Activated CD8-positive, alpha-beta T cell treated with anti-CD3 and anti-CD28 coated beads for 36 hours (primary cell): ENCODE measurements at regions not wholly inside any gene's neighbourhood (a gene's known extent, or its start where the extent isn't known, plus 50 kb on each side); places are given as distances from the start of the nearest gene placed in this dataset.

Source experiments
- ATAC-seq: fragments of 200-7000 bp; cut with Tn5 transposase; one replicate; pipeline ENCODE4 v1.10.0; 2021; ENCODE audit warnings: mild to moderate bottlenecking, moderate library complexity
- CTCF ChIA-PET: fragments of 350-600 bp; sonication (Branson Sonifier 250); formaldehyde crosslinking; loops from one replicate; lab custom pipeline; 2021; ENCODE audit warnings: antibody characterized with exemption; lab: Charles Lee
- POLR2A ChIA-PET: fragments of 350-600 bp; sonication (Branson Sonifier 250); formaldehyde crosslinking; loops from one replicate; lab custom pipeline; 2021; ENCODE audit warnings: antibody characterized with exemption; lab: Charles Lee
- DNase-seq: peaks from one replicate; pipeline ENCODE4 v3.0.0-alpha.2; 2020
- H3K27ac Mint-ChIP-seq: one replicate; pipeline ENCODE4 v1.8.0; 2021; ENCODE audit warnings: mild to moderate bottlenecking, mixed read lengths
- H3K27me3 Mint-ChIP-seq: one replicate; pipeline ENCODE4 v1.8.0; 2021; ENCODE audit warnings: mixed read lengths
- H3K36me3 Mint-ChIP-seq: one replicate; pipeline ENCODE4 v1.8.0; 2021; ENCODE audit warnings: low read depth, mixed read lengths
- H3K4me1 Mint-ChIP-seq: one replicate; pipeline ENCODE4 v1.8.0; 2021; ENCODE audit warnings: low read depth, mixed read lengths
- H3K4me3 Mint-ChIP-seq: one replicate; pipeline ENCODE4 v1.8.0; 2021; ENCODE audit warnings: mild to moderate bottlenecking, moderate library complexity, mixed read lengths
- H3K9me3 Mint-ChIP-seq: one replicate; pipeline ENCODE4 v1.8.0; 2021; ENCODE audit warnings: mixed read lengths
- CTCF ChIP-seq: fragments of 200-600 bp; IDR thresholded peaks from one replicate; pipeline ENCODE4 v1.8.0; 2022; ENCODE audit warnings: antibody characterized with exemption, mild to moderate bottlenecking
- intact Hi-C: fragments of 100-400 bp; cut with micrococcal nuclease; formaldehyde crosslinking; loops from one replicate; pipeline ENCODE4 v1.10.0; 2022

- Mint-ChIP-seq H3K4me1 (no peaks in the 10 kb centered on the region), H3K9me3 (no peaks in the 10 kb centered on the region), H3K36me3 (no peaks in the 10 kb centered on the region), H3K27ac (no peak overlapping the region), H3K27me3 (no peaks in the 10 kb centered on the region), H3K4me3 (no peak overlapping the region)
- intact Hi-C loops, result no loop called here
- ATAC-seq (no peak), DNase-seq (no peak)
- no peak for TF ChIP-seq CTCF
- ChIA-PET POLR2A (interaction anchor here (0.6 kb wide), 1 partner anchor 114 kb away, joined by 3 read pairs; no protein-coding TSS in a partner anchor), CTCF (interaction anchor here (0.8 to 1.9 kb wide), 7 partner anchors 9 to 366 kb away, joined by 3 to 7 read pairs (median 3); no protein-coding TSS in a partner anchor)
These were observed 82.8 kb downstream of the HRH4 start for GRCh38 chr18:24543086-24543794.

- no peak for ATAC-seq
- ChIA-PET CTCF (interaction anchor here (0.8 to 1.9 kb wide), 8 partner anchors 8 to 367 kb away, joined by 3 to 7 read pairs (median 3); no protein-coding TSS in a partner anchor), POLR2A (interaction anchor here (0.6 kb wide), 1 partner anchor 115 kb away, joined by 3 read pairs; no protein-coding TSS in a partner anchor)
- no peak for DNase-seq
- Mint-ChIP-seq H3K4me3 (no peak overlapping the region), H3K27ac (no peak overlapping the region), H3K36me3 (no peaks in the 10 kb centered on the region), H3K9me3 (no peaks in the 10 kb centered on the region), H3K27me3 (peaks cover 1% of the 10 kb centered on the region), H3K4me1 (no peaks in the 10 kb centered on the region)
- intact Hi-C loops, result loop anchor here (2.0 kb wide), 1 partner anchor 49 kb away; no protein-coding TSS in a partner anchor
- TF ChIP-seq CTCF, result peak; percentile 22
These were observed 83.5 kb downstream of the HRH4 start for GRCh38 chr18:24543795-24544498.

- no peak for TF ChIP-seq CTCF
- no peak for DNase-seq
- ChIA-PET POLR2A (no interaction called here), CTCF (interaction anchor here (1.1 kb wide), 1 partner anchor 178 kb away, joined by 3 read pairs; no protein-coding TSS in a partner anchor)
- Mint-ChIP-seq H3K27ac (no peak overlapping the region), H3K27me3 (peaks cover 1% of the 10 kb centered on the region), H3K36me3 (no peaks in the 10 kb centered on the region), H3K4me1 (no peaks in the 10 kb centered on the region), H3K9me3 (no peaks in the 10 kb centered on the region), H3K4me3 (no peak overlapping the region)
- no peak for ATAC-seq
- intact Hi-C loops, result loop anchor here (2.0 kb wide), 1 partner anchor 48 kb away; no protein-coding TSS in a partner anchor
These were observed 84.5 kb downstream of the HRH4 start for GRCh38 chr18:24544949-24545348.

- no peak for TF ChIP-seq CTCF
- H3K4me1 Mint-ChIP-seq, result no peaks in the 10 kb centered on the region
- intact Hi-C loops, result loop anchor here (2.0 kb wide), 1 partner anchor 47 kb away; no protein-coding TSS in a partner anchor
- no peak overlapping the region for H3K27ac Mint-ChIP-seq
- peaks cover 1% of the 10 kb centered on the region for H3K27me3 Mint-ChIP-seq
- ATAC-seq (no peak), DNase-seq (no peak)
- CTCF ChIA-PET, result interaction anchor here (0.9 kb wide), 1 partner anchor 32 kb away, joined by 3 read pairs; no protein-coding TSS in a partner anchor
- POLR2A ChIA-PET, result no interaction called here
- no peaks in the 10 kb centered on the region for H3K9me3 Mint-ChIP-seq
- H3K4me3 Mint-ChIP-seq, result no peak overlapping the region
- H3K36me3 Mint-ChIP-seq, result no peaks in the 10 kb centered on the region
These were observed 85.2 kb downstream of the HRH4 start for GRCh38 chr18:24545651-24546050.
